ENCODE measurements at regions not wholly inside any gene's neighbourhood (a gene's known extent, or its start where the extent isn't known, plus 50 kb on each side); places are given as distances from the start of the nearest gene placed in this dataset.
"Not testable (repeated sequence)": the region's sequence is repeated elsewhere in the genome, so short reads cannot be mapped to it uniquely, and the experiment has no call there.

DNA sequence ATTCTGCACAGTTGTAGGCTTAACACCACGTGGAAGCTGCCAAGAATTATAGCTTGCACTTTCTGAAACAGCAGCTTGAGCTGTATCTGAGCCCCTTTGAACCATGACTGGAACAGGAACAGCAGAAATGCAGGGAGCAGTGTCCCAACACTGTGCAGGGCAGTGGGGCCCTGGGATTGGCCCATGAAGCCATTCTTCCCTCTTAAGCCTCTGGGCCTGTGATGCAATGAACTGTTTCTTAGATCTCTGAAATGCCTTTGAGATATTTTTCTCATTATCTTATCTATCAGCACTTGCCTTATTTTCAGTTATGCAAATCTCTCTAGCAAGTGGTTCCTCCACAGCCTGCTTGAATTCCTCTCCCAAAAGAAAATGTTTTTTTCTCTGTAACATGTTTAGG, 87.0 kb upstream of the MTAP start:
- intact Hi-C loops (cut with DNase I) = no loop called here
- ATAC-seq (ENCODE audit: poor library complexity) = no peak

DNA sequence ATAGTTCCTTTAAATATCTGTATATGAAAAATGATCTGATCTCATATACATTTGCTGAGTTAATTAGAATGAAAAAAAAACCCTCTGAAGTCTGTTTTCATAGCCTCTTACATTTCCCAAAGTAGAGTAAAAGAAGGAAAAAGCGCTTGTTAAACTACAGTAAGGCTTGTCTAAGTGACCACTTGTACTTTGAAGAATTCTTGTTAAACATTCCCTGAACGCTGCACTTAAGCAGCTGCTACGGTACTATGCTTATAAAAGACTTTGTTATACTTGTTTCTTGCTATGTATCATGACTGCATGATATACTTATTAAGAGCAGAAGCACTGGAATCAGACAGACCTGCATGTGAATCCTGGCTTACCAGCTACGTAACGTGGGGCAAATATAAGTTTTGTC, 81.7 kb upstream of the MTAP start:
- DNase-seq (no peak), ATAC-seq (ENCODE audit: poor library complexity) (no peak)
- intact Hi-C loops (cut with DNase I) = no loop called here

More for the DNA sequence above, 87.0 kb upstream of the MTAP start:
- DNase-seq = no peak

DNA sequence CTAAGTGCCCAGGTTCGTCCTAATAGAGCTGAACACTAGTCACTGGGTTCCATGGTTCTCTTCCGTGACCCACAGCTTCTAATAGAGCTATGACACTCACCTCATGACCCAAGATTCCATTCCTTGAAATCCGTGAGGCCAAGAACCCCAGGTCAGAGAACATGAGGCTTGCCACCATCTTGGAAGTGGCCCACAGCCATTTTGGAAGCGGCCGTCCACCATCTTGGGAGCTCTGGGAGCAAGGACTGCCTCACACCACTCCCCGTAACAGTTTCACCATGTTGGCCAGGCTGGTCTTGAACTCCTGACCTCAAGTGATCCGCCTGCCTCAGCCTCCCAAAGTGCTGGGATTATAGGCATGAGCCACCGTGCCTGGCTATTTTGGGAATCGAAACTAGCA, 75.0 kb upstream of the MTAP start:
- intact Hi-C loops (cut with DNase I); DNase-seq; ATAC-seq (ENCODE audit: poor library complexity): not testable (repeated sequence)

DNA sequence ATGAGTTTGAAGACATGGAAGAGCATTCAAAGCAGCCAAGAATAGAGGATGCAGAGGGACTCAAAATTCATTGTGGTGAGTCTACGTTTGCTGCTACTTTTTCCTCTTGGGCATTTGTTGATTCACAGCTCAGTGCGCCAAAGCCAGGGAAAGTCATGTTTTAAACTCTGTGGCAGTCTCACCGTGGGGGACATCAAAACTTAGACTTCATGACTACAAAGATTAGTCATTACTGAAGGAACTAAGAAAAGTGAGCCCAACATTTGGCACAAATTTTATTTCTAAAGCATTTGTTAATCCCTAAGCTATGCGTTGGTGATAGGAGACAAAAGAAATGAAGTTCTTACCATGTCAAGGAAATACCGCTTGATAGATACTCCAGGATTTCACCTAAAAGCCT, 73.7 kb upstream of the MTAP start:
- DNase-seq = no peak
- no peak for ATAC-seq (ENCODE audit: poor library complexity)
- intact Hi-C loops (cut with DNase I) = no loop called here

DNA sequence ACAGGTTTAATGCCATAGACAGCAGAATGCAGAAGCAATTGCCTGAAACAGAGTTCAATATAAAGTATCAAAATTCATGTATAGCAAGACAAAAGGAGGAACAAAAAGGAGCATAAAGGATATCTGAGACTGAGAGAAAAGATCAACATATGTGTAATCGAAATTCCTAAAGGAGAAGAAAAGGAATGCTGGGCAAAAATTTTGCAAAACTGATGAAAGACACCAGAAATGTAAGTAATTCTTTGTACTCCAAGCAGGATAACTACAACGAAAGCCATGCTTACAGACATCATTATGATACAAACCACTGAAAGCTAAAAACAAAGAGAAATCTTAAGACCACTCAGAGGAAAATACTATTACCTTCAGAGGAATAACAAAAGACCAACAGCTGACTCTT, 72.8 kb upstream of the MTAP start:
- ATAC-seq (ENCODE audit: poor library complexity) (no peak), DNase-seq (no peak)
- intact Hi-C loops (cut with DNase I) = no loop called here

DNA sequence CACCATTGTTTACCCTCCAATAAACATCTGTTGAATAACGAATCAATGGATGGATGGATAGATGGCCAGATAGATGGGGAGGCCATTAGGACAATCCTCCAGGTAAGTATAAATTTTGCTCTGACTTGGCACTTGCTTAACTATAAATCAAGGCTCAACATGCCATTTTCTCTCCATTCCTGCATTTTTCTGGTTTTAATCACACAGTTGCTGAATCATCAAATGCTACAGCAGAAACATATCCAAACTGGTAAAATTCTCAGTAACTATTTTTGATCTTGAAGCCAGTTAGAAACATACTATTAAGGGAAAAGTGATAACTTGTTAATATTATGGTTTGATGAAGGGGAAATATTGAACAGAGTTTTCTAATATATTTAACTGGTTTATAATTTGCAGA, 71.5 kb upstream of the MTAP start:
- DNase-seq (no peak), ATAC-seq (ENCODE audit: poor library complexity) (no peak)
- intact Hi-C loops (cut with DNase I) = no loop called here

DNA sequence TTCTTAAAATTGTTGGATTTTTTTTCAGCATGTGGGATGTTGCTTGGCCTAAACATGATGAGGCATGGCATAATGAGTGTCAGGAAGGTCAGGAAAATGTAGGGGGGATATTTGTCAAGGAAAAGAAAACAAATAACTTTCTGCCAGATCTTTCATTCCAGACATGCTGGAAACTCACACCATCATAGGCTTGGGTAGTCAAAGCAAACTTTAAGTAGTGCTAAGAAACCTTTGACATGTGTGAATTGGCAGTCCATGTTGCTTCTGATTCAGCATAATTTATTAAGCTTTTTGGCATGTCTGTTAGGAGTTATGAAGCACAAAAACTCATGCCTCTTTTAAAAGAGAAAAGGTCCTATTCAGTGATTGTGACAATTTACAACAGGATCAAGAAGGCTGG, 61.3 kb upstream of the MTAP start:
- intact Hi-C loops (cut with DNase I) = no loop called here
- ATAC-seq (ENCODE audit: poor library complexity) (no peak), DNase-seq (no peak)

DNA sequence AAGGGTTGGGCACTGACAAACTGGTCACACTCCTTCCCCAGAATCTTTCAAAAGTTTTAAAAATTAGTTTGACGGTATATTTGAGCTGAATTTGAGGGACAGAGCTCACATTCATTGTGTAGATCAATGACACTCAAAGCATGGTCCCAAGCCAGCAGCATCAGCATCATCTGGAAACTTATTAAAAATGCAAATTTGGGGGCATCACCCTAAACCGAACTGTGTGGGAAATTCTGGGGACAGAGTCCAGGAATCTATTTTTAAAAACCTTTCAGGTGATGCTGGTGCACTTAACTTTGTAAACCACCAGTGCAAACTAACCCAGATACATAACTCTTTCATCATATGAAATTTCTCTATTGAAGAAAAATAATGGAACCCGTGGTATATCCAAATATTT, 58.1 kb upstream of the MTAP start:
- DNase-seq (no peak), ATAC-seq (ENCODE audit: poor library complexity) (no peak)
- intact Hi-C loops (cut with DNase I) = no loop called here

DNA sequence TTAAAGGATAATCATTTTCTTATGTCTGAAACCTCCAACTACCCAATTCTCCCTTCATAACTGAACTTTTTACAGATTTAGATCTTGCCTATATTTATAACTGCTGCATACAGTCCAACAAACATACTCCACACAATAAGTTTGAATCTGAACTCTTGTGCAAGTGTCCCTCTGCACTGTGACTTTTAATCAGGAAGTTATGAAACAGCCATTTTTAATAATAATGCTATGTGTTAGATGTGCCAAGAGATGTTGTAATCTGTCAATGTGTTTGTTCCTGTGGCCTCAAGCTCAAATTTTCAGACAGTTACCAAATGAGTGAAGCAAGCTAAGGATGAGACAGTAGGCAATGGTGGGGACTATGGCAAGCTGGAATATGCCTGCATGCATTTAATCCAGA, 57.6 kb upstream of the MTAP start:
- ATAC-seq (ENCODE audit: poor library complexity) (peak; percentile 78), DNase-seq (no peak)
- intact Hi-C loops (cut with DNase I) = no loop called here

DNA sequence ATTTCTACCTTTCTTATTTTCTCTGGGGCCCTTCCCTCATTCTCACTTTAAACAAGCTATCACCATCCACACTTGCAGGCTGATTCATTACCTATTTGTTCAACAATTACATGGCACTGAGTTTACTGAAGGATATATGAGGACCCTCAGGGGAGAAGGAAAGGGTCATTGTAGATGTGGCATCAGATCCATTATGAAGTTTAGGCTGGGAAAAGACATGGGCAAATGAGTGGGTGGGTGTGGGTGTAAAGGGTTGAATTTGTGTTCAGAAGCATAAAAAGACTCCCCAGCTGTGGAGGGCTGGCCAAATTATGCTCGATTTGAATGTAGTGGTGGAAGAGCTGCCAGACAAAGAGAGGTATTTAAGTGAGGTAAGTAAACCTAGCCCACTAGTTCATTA, 55.9 kb upstream of the MTAP start:
- DNase-seq (no peak), ATAC-seq (ENCODE audit: poor library complexity) (no peak)
- intact Hi-C loops (cut with DNase I) = no loop called here

DNA sequence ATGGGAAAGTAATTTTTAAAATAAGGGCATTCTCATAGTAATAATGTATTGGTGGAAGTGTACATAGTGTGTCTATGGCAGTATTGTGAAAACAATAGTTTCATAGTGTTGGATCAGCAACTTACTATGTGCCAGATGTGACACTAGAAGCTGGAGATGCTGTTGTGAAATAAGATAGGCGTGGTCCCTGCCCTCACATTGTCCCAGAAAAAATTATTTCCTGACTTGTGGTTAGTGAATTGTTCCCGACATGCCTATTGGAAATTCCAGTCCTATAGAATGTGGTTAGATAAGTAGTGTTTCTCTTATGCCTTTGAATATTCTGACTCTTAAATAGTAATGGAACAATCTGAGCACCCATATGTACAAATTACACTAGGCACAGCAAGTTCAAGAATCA, 55.3 kb upstream of the MTAP start:
- intact Hi-C loops (cut with DNase I) = no loop called here
- DNase-seq (no peak), ATAC-seq (ENCODE audit: poor library complexity) (peak; percentile 66)

DNA sequence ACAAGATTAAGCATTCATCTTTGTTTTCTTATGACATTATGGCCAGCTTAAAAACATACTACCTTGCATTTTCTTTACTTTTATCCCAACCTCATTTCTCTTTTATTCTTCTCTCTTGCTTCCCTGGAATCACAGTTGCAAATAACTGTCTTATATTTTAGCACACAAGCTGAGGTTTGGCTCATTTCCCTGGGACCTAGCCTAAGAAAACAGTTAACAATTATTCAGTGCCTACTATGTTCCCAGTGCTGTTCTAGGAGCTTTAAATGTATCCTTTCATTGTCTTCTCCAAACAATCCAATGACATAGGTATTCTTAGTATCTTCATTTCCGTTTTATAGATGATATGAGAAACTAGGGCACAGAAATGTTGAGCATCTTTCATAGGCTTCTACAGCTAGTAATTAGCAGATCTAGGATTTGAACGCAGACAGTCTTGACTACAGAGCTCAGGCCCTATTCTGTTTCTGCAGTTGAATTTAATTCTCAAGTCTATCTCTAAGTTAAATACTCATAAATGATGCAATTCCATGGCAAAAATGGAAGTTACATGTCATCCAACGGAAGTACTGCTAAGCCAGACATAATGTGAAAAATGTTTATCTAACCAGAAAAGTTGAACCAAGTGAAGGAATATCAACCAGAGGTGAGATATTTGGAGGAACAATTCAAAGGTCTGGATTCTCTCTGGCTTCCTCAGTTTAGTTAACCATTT, 52.3 kb upstream of the MTAP start:
- no peak for DNase-seq
- intact Hi-C loops (cut with DNase I) = no loop called here
- no peak for ATAC-seq (ENCODE audit: poor library complexity)

DNA sequence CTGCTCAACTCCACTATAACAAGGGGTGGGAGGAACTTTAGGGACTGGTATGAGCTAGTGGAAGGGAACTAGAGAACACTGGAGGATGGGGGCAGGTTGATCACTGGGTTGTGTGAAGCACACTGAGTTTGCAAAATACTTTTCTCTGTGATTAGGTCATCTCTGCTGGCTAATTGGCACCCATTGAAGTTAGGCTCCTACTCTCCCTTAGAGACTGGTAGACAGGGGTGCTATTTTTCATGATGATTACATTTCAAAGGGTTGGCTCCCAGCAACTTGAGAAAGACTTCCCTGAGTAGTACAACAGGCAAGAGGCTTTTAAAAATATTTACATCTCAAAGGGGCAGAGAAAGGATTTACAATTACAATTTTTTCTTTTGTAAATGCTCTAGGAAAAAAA, 50.4 kb upstream of the MTAP start:
- ATAC-seq (ENCODE audit: poor library complexity) (no peak), DNase-seq (no peak)
- intact Hi-C loops (cut with DNase I) = no loop called here
